HFFc6 (cell line): ENCODE measurements at regions not wholly inside any gene's neighbourhood (a gene's known extent, or its start where the extent isn't known, plus 50 kb on each side); places are given as distances from the start of the nearest gene placed in this dataset.

Source experiments
- DNase-seq: peaks from one replicate; pipeline ENCODE4 v3.0.0-alpha.2; 2018
- H3K27ac Mint-ChIP-seq: 2 replicates; pipeline ENCODE4 v1.8.0; 2020; ENCODE audit warnings: mild to moderate bottlenecking, mixed read lengths
- H3K27me3 Mint-ChIP-seq: 2 replicates; pipeline ENCODE4 v1.8.0; 2021; ENCODE audit warnings: mild to moderate bottlenecking, moderate library complexity, mixed read lengths; ENCODE audit not compliant: insufficient read depth
- H3K36me3 Mint-ChIP-seq: 2 replicates; pipeline ENCODE4 v1.8.0; 2021; ENCODE audit warnings: low read depth, mixed read lengths
- H3K4me1 Mint-ChIP-seq: 2 replicates; pipeline ENCODE4 v1.8.0; 2020; ENCODE audit warnings: low read depth, mixed read lengths
- H3K4me3 Mint-ChIP-seq: 2 replicates; pipeline ENCODE4 v1.8.0; 2020; ENCODE audit warnings: mild to moderate bottlenecking, moderate library complexity, mixed read lengths
- H3K9me3 Mint-ChIP-seq: 2 replicates; pipeline ENCODE4 v1.8.0; 2020; ENCODE audit warnings: mild to moderate bottlenecking, mixed read lengths
- CTCF ChIP-seq: fragments of 200-600 bp; sonication (generic); IDR thresholded peaks from 2 replicates; pipeline ENCODE4 v1.5.0; 2021; ENCODE audit warnings: antibody characterized with exemption, mild to moderate bottlenecking

GRCh38 chr9:12614488-12614887 is 78.7 kb upstream of the TYRP1 start:
- no peak for DNase-seq
- Mint-ChIP-seq H3K4me3 (no peak overlapping the region), H3K9me3 (peaks cover 12% of the 10 kb centered on the region), H3K4me1 (no peaks in the 10 kb centered on the region), H3K27ac (no peak overlapping the region), H3K36me3 (no peaks in the 10 kb centered on the region), H3K27me3 (no peaks in the 10 kb centered on the region)
- no peak for TF ChIP-seq CTCF

- Mint-ChIP-seq H3K4me3 (no peak overlapping the region), H3K27me3 (peaks cover 2% of the 10 kb centered on the region; the same call in 1 of the 2 replicates)
- no peak for TF ChIP-seq CTCF
These were observed 74.2 kb upstream of the TYRP1 start for GRCh38 chr9:12618956-12619355.

GRCh38 chr9:12625844-12626243 is 67.3 kb upstream of the TYRP1 start:
- Mint-ChIP-seq H3K4me3 (no peak overlapping the region), H3K36me3 (no peaks in the 10 kb centered on the region), H3K27me3 (peaks cover under 1% of the 10 kb centered on the region; the same call in 1 of the 2 replicates), H3K27ac (no peak overlapping the region), H3K9me3 (peaks cover 3% of the 10 kb centered on the region; the same call in 1 of the 2 replicates), H3K4me1 (no peaks in the 10 kb centered on the region)
- DNase-seq: no peak
- no peak for TF ChIP-seq CTCF

More at GRCh38 chr9:12618956-12619355, 74.2 kb upstream of the TYRP1 start:
- DNase-seq: no peak
- Mint-ChIP-seq H3K9me3 (peaks cover 8% of the 10 kb centered on the region), H3K36me3 (no peaks in the 10 kb centered on the region), H3K4me1 (no peaks in the 10 kb centered on the region), H3K27ac (no peak overlapping the region)

GRCh38 chr9:12627096-12627495 is 66.1 kb upstream of the TYRP1 start:
- Mint-ChIP-seq H3K9me3 (peaks cover 5% of the 10 kb centered on the region; the same call in 1 of the 2 replicates), H3K36me3 (no peaks in the 10 kb centered on the region), H3K27ac (no peak overlapping the region), H3K4me1 (no peaks in the 10 kb centered on the region), H3K4me3 (no peak overlapping the region), H3K27me3 (no peaks in the 10 kb centered on the region)
- TF ChIP-seq CTCF: no peak
- no peak for DNase-seq

GRCh38 chr9:12628546-12628945 is 64.6 kb upstream of the TYRP1 start:
- TF ChIP-seq CTCF: no peak
- no peak for DNase-seq
- Mint-ChIP-seq H3K36me3 (no peaks in the 10 kb centered on the region), H3K27me3 (no peaks in the 10 kb centered on the region), H3K4me1 (no peaks in the 10 kb centered on the region), H3K27ac (no peak overlapping the region), H3K4me3 (no peak overlapping the region), H3K9me3 (peaks cover 5% of the 10 kb centered on the region; the same call in 1 of the 2 replicates)

GRCh38 chr9:12629067-12629466 is 64.1 kb upstream of the TYRP1 start:
- no peak for DNase-seq
- TF ChIP-seq CTCF: no peak
- H3K36me3 Mint-ChIP-seq: no peaks in the 10 kb centered on the region
- H3K27me3 Mint-ChIP-seq: no peaks in the 10 kb centered on the region
- H3K9me3 Mint-ChIP-seq: peaks cover 5% of the 10 kb centered on the region; the same call in 1 of the 2 replicates
- H3K4me1 Mint-ChIP-seq: no peaks in the 10 kb centered on the region
- no peak overlapping the region for H3K27ac Mint-ChIP-seq
- H3K4me3 Mint-ChIP-seq: no peak overlapping the region
